GM21447 (cell line): ENCODE measurements at regions not wholly inside any gene's neighbourhood (a gene's known extent, or its start where the extent isn't known, plus 50 kb on each side); places are given as distances from the start of the nearest gene placed in this dataset.
"Not testable (repeated sequence)": the region's sequence is repeated elsewhere in the genome, so short reads cannot be mapped to it uniquely, and the experiment has no call there.

Experiments
- ATAC-seq: cut with Tn5 transposase; IDR thresholded peaks from one replicate; pipeline ENCODE4 v1.9.1; 2021; ENCODE audit not compliant: unreplicated experiment

- no peak for ATAC-seq
Observed at GRCh38 chr11:92168936-92169335, 55.7 kb upstream of the FAT3 start.

- no peak for ATAC-seq
Observed at GRCh38 chr11:92167571-92167970, 57.0 kb upstream of the FAT3 start.

- no peak for ATAC-seq
Observed at GRCh38 chr11:92166335-92166734, 58.3 kb upstream of the FAT3 start.

GRCh38 chr11:92163879-92164278 lies 60.7 kb upstream of the FAT3 start:
- ATAC-seq = no peak

- no peak for ATAC-seq
Observed at GRCh38 chr11:92162776-92163175, 61.8 kb upstream of the FAT3 start.

- ATAC-seq = no peak
Observed at GRCh38 chr11:92159931-92160330, 64.7 kb upstream of the FAT3 start.

- ATAC-seq = not testable (repeated sequence)
Observed at GRCh38 chr11:92157390-92157789, 67.2 kb upstream of the FAT3 start.

GRCh38 chr11:92154611-92155010 lies 70.0 kb upstream of the FAT3 start:
- no peak for ATAC-seq

GRCh38 chr11:92154110-92154509 lies 70.5 kb upstream of the FAT3 start:
- no peak for ATAC-seq

GRCh38 chr11:92153542-92153941 lies 71.1 kb upstream of the FAT3 start:
- ATAC-seq = no peak

GRCh38 chr11:92152245-92152644 lies 72.4 kb upstream of the FAT3 start:
- ATAC-seq = no peak

GRCh38 chr11:92149996-92150395 lies 74.6 kb upstream of the FAT3 start:
- ATAC-seq = no peak

- ATAC-seq = no peak
Observed at GRCh38 chr11:92141725-92142124, 82.9 kb upstream of the FAT3 start.

- no peak for ATAC-seq
Observed at GRCh38 chr11:92141159-92141558, 83.5 kb upstream of the FAT3 start.

- no peak for ATAC-seq
Observed at GRCh38 chr11:92140021-92140420, 84.6 kb upstream of the FAT3 start.

GRCh38 chr11:92138296-92138695 lies 86.3 kb upstream of the FAT3 start:
- no peak for ATAC-seq

- no peak for ATAC-seq
Observed at GRCh38 chr11:92137747-92138146, 86.9 kb upstream of the FAT3 start.

- no peak for ATAC-seq
Observed at GRCh38 chr11:92136797-92137196, 87.8 kb upstream of the FAT3 start.

- no peak for ATAC-seq
Observed at GRCh38 chr11:92131289-92131865, 93.2 kb upstream of the FAT3 start.

- no peak for ATAC-seq
Observed at GRCh38 chr11:92130421-92130831, 94.2 kb upstream of the FAT3 start.

GRCh38 chr11:92129811-92130210 lies 94.8 kb upstream of the FAT3 start:
- no peak for ATAC-seq

GRCh38 chr11:92128026-92128425 lies 96.6 kb upstream of the FAT3 start:
- ATAC-seq = no peak

- no peak for ATAC-seq
Observed at GRCh38 chr11:92125321-92125720, 99.3 kb upstream of the FAT3 start.

GRCh38 chr11:92123540-92123939 lies 101.1 kb upstream of the FAT3 start:
- ATAC-seq = no peak
